ENCODE measurements at regions not wholly inside any gene's neighbourhood (a gene's known extent, or its start where the extent isn't known, plus 50 kb on each side); places are given as distances from the start of the nearest gene placed in this dataset.

DNA sequence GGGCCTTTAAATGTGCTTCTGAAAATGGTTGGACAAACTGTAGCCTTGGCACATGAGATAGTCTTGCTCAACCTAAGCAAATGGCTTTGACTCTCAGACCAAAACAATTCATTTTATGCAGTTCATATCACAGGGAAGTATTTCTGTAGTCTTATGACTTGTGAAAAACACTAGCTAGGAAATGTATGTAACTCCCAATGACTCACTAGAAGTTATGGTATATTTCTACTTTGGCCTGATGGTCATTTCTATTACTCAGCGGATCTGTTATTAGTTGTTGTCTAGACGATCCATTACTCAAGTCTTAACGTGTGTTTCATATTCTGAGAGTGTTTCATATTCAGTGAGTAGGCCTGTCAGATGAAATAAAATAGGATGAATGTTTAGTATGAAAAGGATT is 1333.5 kb downstream of the KHDRBS2 start:
- TF ChIP-seq, protein P1, sequence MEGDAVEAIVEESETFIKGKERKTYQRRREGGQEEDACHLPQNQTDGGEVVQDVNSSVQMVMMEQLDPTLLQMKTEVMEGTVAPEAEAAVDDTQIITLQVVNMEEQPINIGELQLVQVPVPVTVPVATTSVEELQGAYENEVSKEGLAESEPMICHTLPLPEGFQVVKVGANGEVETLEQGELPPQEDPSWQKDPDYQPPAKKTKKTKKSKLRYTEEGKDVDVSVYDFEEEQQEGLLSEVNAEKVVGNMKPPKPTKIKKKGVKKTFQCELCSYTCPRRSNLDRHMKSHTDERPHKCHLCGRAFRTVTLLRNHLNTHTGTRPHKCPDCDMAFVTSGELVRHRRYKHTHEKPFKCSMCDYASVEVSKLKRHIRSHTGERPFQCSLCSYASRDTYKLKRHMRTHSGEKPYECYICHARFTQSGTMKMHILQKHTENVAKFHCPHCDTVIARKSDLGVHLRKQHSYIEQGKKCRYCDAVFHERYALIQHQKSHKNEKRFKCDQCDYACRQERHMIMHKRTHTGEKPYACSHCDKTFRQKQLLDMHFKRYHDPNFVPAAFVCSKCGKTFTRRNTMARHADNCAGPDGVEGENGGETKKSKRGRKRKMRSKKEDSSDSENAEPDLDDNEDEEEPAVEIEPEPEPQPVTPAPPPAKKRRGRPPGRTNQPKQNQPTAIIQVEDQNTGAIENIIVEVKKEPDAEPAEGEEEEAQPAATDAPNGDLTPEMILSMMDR (conservative IDR thresholded peaks at IDR 0.05; ENCODE audit: low read depth, low read length): no peak
- no peak for TF ChIP-seq EZH2 (IDR thresholded peaks at IDR 0.05; ENCODE audit: borderline replicate concordance, low read depth, low read length, poor library complexity, severe bottlenecking)

Measured in A673 (cell line).